Natural killer cell (primary cell): ENCODE measurements at regions not wholly inside any gene's neighbourhood (a gene's known extent, or its start where the extent isn't known, plus 50 kb on each side); places are given as distances from the start of the nearest gene placed in this dataset.

ENCODE experiments used
- ATAC-seq, 3 donors: fragments of 150-1000 bp in 2 of 3; fragments of 200-7000 bp in 1 of 3; cut with Tn5 transposase; 1 replicate in 1 of 3; 2 replicates in 2 of 3; pipeline ENCODE4 v1.10.0; 2021; ENCODE audit warnings: mild to moderate bottlenecking in 2 of 3, moderate library complexity in 2 of 3
- DNase-seq, 2 donors: peaks; one replicate each; pipeline versions ENCODE4 v3.0.0 to v3.0.0-alpha.2; 2013 to 2021; ENCODE audit warnings: mixed read lengths in 1 of 2
- H3K27ac ChIP-seq: one replicate; pipeline ENCODE4 v1.5.1; 2013; ENCODE audit warnings: mild to moderate bottlenecking, low read length
- H3K27me3 ChIP-seq: one replicate; pipeline ENCODE4 v1.6.1; 2013; ENCODE audit warnings: low read length; ENCODE audit not compliant: control insufficient read depth, insufficient read depth
- H3K36me3 ChIP-seq: one replicate; pipeline ENCODE4 v1.6.1; 2013; ENCODE audit warnings: low read length; ENCODE audit not compliant: control insufficient read depth, insufficient read depth
- H3K4me1 ChIP-seq: one replicate; pipeline ENCODE4 v1.6.1; 2013; ENCODE audit warnings: low read length; ENCODE audit not compliant: control insufficient read depth, insufficient read depth
- H3K4me3 ChIP-seq: one replicate; pipeline ENCODE4 v1.5.1; 2013; ENCODE audit warnings: low read length
- H3K9me3 ChIP-seq: one replicate; pipeline ENCODE4 v1.6.1; 2013; ENCODE audit warnings: low read length; ENCODE audit not compliant: control insufficient read depth, insufficient read depth
- H3K27ac Mint-ChIP-seq, 2 donors: one replicate each; pipeline ENCODE4 v1.8.0; 2022; ENCODE audit warnings: mild to moderate bottlenecking in 2 of 2, mixed read lengths in 2 of 2, moderate library complexity in 1 of 2
- H3K27me3 Mint-ChIP-seq, 2 donors: one replicate each; pipeline ENCODE4 v1.8.0; 2022; ENCODE audit warnings: low read depth in 2 of 2, mixed read lengths in 2 of 2
- H3K36me3 Mint-ChIP-seq: one replicate; pipeline ENCODE4 v1.8.0; 2022; ENCODE audit warnings: mixed read lengths
- H3K4me1 Mint-ChIP-seq, 2 donors: one replicate each; pipeline ENCODE4 v1.8.0; 2022; ENCODE audit warnings: mixed read lengths in 2 of 2
- H3K4me3 Mint-ChIP-seq: one replicate; pipeline ENCODE4 v1.8.0; 2022; ENCODE audit warnings: mild to moderate bottlenecking, moderate library complexity, mixed read lengths
- H3K9me3 Mint-ChIP-seq, 2 donors: one replicate each; pipeline ENCODE4 v1.8.0; 2022; ENCODE audit warnings: mixed read lengths in 2 of 2
- WGBS: methylation state at CpG from one replicate; pipeline ENCODE4 v1.1.7; 2013; ENCODE audit warnings: missing lambda C conversion rate; ENCODE audit not compliant: insufficient coverage; 5-methylcytosine and 5-hydroxymethylcytosine counted together
- intact Hi-C: fragments of 100-400 bp; cut with micrococcal nuclease; formaldehyde crosslinking; loops from one replicate; pipeline ENCODE4 v1.14.2; 2022
- TF ChIP-seq, protein P1 (sequence below): fragments of 200-600 bp; IDR thresholded peaks from one replicate; pipeline ENCODE4 v1.8.0; 2022; ENCODE audit warnings: antibody characterized with exemption

DNA sequence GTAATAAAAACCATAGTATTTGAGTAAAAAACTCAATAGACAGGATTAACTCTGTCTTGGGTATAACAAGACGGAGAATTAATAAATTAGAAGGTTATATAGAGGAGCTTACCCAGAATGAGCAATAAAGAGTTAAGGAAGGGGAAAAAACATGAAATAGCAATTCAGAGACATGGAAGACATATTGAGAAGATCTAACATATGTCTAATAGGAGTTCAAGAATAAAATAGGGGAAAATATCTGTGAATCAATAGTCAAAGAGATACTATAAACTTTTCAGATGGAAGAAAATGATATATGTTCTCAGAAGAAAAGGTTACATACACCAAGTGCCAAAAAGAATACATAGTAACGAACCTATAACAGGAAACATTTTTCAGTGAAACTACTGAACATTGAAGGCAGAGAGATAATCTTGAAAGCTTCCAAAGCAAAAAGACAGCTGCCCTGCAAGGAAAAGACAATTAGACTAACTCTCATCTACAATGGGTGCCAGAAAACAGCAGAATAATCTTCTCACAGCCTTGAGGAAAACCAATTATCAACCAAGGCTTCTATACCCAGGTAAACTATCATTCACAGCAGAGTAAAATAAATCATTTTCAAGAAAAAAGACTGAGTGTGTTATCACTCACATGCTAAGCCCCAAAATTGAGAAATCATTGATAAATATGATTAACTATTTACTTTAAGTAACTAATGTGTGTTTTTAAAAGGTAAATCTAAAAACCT, 106.0 kb downstream of the ENC1 start:
- WGBS, result 86% methylated on average over 2 of the region's 2 CpGs
- Histone ChIP-seq H3K4me1 (no peaks in the 10 kb centered on the region), H3K27me3 (no peaks in the 10 kb centered on the region), H3K36me3 (no peaks in the 10 kb centered on the region), H3K4me3 (no peak overlapping the region), H3K27ac (no peak overlapping the region), H3K9me3 (no peaks in the 10 kb centered on the region)
- TF ChIP-seq, protein P1, sequence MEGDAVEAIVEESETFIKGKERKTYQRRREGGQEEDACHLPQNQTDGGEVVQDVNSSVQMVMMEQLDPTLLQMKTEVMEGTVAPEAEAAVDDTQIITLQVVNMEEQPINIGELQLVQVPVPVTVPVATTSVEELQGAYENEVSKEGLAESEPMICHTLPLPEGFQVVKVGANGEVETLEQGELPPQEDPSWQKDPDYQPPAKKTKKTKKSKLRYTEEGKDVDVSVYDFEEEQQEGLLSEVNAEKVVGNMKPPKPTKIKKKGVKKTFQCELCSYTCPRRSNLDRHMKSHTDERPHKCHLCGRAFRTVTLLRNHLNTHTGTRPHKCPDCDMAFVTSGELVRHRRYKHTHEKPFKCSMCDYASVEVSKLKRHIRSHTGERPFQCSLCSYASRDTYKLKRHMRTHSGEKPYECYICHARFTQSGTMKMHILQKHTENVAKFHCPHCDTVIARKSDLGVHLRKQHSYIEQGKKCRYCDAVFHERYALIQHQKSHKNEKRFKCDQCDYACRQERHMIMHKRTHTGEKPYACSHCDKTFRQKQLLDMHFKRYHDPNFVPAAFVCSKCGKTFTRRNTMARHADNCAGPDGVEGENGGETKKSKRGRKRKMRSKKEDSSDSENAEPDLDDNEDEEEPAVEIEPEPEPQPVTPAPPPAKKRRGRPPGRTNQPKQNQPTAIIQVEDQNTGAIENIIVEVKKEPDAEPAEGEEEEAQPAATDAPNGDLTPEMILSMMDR, result no peak
- Mint-ChIP-seq H3K9me3 (peaks cover 2 to 8% of the 10 kb centered on the region in 2 donors), H3K4me1 (no peaks in the 10 kb centered on the region), H3K27me3 (peaks cover 0 to 2% of the 10 kb centered on the region in 2 donors), H3K36me3 (peaks cover 10% of the 10 kb centered on the region), H3K27ac (no peak overlapping the region), H3K4me3 (no peak overlapping the region)
- no peak for ATAC-seq
- no peak for DNase-seq
- intact Hi-C loops, result no loop called here

DNA sequence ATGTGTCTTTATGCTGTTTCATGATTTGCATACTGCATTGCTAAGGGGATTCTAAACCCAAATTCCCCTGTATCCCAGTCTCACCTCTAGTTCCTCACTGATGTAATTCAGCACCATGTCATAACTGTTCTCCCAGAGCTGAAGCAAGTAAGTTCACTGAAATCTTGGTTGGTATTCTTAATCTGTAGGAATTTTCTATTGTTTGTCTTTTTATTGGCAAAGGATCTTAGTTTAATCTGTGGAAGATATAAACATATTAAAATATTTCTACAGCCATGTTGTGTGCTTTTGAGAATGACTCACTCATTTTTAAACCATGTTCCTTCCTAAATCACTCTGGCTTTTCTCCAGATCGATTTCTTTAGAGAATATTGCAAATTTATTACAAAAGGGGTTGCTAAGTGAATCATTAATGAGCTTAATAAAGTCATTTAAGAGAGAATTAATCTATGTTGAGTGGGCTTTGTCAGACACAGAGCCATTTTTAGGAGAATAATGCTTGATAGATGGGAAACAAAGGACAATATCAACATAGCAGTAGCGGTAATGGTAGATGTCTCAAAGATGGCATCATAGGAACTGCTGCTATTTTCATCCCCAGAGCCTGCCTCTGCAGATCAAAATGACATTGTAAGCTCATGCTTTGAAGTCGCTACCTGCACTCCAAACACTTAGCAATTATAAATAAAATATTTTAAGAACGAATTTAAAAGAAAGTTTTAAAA, 110.0 kb downstream of the ENC1 start:
- H3K27me3 ChIP-seq, result no peaks in the 10 kb centered on the region
- TF ChIP-seq, protein P1, result no peak
- Mint-ChIP-seq H3K9me3 (peaks cover 2 to 8% of the 10 kb centered on the region in 2 donors), H3K27ac (no peak overlapping the region), H3K36me3 (peaks cover 10% of the 10 kb centered on the region), H3K27me3 (peaks cover 0 to 2% of the 10 kb centered on the region in 2 donors), H3K4me3 (no peak overlapping the region), H3K4me1 (no peaks in the 10 kb centered on the region)
- DNase-seq, result no peak
- WGBS, result 45% methylated on average over 1 of the region's 4 CpGs
- no peaks in the 10 kb centered on the region for H3K36me3 ChIP-seq
- ATAC-seq, result no peak
- no peak overlapping the region for H3K4me3 ChIP-seq
- no peak overlapping the region for H3K27ac ChIP-seq
- intact Hi-C loops, result no loop called here
- no peaks in the 10 kb centered on the region for H3K4me1 ChIP-seq
- H3K9me3 ChIP-seq, result no peaks in the 10 kb centered on the region

DNA sequence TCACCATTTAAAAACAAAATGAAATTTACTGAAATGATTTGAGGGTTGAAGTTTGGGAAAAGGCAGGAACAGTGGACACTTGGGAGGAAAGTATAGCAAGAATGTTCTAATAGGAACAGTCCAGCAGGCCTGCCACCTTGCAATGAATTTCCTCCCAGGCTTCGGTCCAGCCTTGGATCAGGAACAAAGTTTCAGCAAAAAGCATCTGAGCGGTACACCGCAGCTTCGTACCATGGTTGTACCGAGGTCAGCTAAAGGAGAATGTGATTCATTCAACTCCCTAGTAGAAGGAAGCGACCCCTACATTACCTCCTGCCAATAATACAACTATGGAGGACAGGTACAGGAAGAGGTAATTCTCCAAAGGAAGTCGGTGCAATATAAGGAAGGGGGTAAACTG, 111.4 kb downstream of the ENC1 start:
- ATAC-seq (no peak), DNase-seq (no peak)
- H3K27ac Mint-ChIP-seq, result no peak overlapping the region
- TF ChIP-seq, protein P1, result no peak
- Histone ChIP-seq H3K27ac (no peak overlapping the region), H3K4me1 (no peaks in the 10 kb centered on the region), H3K27me3 (no peaks in the 10 kb centered on the region), H3K36me3 (no peaks in the 10 kb centered on the region), H3K4me3 (no peak overlapping the region), H3K9me3 (no peaks in the 10 kb centered on the region)
- WGBS, result 95% methylated on average over 5 of the region's 7 CpGs
- no peaks in the 10 kb centered on the region for H3K4me1 Mint-ChIP-seq
- H3K36me3 Mint-ChIP-seq, result peaks cover 4% of the 10 kb centered on the region
- intact Hi-C loops, result no loop called here
- peaks cover 0 to 2% of the 10 kb centered on the region in 2 donors for H3K27me3 Mint-ChIP-seq
- H3K9me3 Mint-ChIP-seq, result peaks cover 0 to 2% of the 10 kb centered on the region in 2 donors
- H3K4me3 Mint-ChIP-seq, result no peak overlapping the region
